HG03060 (cell line): ENCODE measurements at regions not wholly inside any gene's neighbourhood (a gene's known extent, or its start where the extent isn't known, plus 50 kb on each side); places are given as distances from the start of the nearest gene placed in this dataset.
"Not testable (repeated sequence)": the region's sequence is repeated elsewhere in the genome, so short reads cannot be mapped to it uniquely, and the experiment has no call there.

Source experiments
- ATAC-seq: cut with Tn5 transposase; IDR thresholded peaks from one replicate; pipeline ENCODE4 v1.9.1; 2021; ENCODE audit warnings: low read depth, moderate number of reproducible peaks; ENCODE audit not compliant: unreplicated experiment

DNA sequence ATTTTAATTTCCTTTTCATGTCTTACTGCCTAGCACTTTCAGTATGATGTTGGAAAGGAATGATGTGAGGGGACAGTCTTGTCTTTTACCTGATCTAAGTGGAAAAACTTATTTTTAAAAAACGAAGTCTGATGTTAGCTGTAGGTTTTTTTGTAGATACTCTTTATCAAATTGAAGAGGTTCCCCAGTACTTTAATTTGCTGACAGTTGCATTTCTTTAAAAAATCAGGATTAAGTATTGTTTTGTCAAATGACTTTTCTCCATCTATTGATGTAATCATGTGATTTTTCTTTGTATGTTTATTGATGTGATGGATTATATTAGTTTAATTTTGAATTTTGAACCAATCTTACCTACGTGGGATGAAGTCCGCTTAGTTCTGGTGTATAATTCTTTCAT lies 568.4 kb upstream of the AGA start:
- no peak for ATAC-seq

DNA sequence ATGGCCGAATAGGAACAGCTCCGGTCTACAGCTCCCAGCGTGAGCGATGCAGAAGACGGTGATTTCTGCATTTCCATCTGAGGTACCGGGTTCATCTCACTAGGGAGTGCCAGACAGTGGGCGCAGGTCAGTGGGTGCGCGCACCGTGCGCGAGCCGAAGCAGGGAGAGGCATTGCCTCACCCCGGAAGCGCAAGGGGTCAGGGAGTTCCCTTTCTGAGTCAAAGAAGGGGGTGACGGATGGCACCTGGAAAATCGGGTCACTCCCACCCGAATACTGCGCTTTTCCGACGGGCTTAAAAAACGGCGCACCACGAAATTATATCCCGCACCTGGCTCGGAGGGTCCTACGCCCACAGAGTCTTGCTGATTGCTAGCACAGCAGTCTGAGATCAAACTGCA lies 572.8 kb upstream of the AGA start:
- not testable (repeated sequence) for ATAC-seq

DNA sequence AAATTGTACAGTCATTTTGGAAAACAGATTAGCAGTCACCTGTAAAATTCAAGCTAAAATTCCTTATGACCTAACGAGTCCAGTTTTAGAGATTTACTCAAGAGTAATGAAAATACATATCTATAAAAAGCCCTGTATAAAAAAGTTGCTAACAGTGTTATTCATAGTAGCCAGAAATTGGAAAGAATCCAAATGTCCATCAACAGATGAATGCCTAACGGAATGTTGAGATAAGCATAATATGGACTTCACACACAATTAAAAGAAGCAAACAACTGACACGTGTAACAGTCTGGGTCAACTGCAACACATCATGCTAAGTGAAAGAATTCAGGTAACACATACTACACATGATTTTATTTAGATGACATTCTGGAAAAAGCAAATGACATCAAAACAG lies 584.8 kb upstream of the AGA start:
- ATAC-seq = no peak

DNA sequence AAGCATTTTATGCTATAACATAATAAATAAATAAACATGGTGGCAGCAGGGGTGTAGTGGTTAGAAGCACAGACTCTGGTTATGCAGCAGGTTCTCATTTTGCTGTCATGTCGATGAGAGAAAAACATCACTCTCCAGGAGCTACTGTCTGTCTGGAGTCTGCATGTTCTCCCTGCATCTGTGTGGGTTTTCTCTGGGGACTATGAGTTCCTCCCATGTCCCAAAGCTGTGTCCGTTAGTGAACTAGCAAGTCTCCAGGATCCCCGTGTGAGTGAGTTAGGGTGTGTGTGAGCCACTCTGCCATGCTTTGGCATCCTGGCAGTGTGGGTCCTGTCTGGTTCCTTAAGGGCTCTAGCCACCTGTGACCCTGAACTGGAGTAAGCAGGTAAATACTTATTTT lies 585.6 kb upstream of the AGA start:
- no peak for ATAC-seq

DNA sequence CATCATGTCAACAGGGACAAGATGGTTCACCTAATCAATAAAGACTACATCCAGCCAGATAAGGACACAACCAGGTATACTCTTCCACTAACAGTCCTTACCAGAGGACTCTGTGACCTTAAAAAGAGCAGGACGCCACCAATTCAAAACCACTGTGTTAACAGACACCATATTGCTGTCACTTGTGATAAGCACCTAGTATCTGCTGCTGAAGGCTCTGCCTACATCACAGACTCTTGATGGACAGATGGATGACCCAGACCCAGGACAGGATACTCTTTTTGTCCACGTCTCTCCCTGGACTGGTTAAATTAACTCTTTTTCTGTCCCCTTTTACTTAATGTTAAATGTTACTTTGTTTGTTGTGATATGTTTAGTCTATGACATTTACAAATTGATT lies 586.2 kb upstream of the AGA start:
- ATAC-seq = no peak

DNA sequence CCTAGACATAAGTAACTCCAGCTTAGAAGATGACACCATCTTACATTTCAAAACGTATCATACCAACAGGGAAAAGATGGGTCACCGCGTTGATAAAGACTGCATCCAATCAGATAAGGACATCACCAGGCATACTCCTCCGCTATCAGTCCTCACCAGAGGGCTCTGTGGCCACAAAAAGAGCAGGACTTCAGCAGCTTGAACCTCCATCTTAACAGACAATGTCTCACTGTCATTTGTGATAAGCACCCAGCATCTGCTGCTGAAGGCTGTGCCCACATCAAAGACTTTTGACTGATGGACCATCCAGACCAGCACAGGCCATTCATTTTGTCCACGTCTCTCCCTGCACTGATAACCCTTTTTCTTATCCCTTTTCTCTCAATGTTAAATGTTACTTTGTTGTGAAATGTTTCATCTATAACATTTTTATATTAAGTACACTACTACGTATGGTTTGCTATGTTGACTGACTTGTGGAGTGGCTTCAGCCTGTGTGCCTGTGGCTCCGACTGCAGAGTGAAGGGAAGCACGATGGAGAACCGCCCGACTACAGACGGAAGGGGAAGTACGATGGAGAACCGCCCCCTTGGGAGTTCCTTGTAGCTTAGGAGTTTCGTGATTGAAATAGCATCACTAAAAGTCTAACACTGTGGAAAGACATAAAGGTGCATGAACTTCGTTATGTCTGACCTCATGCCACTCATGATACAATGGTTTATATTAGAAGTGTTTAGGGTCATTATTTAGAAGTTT lies 595.4 kb upstream of the AGA start:
- no peak for ATAC-seq

DNA sequence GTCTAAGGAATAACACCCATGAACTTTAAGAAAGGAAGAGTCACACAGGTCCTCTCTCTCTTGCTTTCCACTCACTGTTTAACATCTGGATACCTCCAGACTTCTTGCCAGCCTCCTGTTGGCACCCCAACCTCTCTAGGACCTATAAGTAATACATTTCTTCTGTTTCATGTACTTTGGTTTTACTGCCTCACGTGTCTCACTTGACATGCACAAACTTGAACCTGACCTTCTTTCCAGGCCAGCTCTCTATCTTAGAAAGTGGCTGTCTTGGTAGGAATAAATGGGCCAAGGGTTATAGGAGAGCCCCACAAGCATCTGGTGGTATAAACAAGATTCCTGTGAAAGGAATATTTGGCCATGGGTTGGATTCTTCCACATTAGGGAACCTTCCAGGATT lies 614.8 kb upstream of the AGA start:
- ATAC-seq = no peak

DNA sequence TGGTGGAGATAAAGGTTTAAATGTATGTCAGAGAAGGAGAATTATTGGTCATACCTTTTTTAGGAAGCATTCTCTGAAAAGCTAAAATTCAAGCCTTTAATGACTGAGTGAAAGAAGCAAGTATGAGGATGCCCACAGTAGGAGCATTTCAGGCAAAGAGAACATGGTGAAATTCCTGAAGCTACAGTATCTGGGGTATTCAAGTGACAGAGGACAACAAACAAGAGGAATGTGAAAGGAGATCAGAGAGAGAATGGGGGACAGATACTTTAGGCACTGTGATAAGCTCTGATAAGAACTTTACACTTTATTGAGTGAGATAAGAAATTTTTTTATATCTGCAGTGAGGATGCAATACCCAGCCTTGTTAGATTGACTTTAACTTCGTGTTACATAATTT lies 621.3 kb upstream of the AGA start:
- no peak for ATAC-seq

DNA sequence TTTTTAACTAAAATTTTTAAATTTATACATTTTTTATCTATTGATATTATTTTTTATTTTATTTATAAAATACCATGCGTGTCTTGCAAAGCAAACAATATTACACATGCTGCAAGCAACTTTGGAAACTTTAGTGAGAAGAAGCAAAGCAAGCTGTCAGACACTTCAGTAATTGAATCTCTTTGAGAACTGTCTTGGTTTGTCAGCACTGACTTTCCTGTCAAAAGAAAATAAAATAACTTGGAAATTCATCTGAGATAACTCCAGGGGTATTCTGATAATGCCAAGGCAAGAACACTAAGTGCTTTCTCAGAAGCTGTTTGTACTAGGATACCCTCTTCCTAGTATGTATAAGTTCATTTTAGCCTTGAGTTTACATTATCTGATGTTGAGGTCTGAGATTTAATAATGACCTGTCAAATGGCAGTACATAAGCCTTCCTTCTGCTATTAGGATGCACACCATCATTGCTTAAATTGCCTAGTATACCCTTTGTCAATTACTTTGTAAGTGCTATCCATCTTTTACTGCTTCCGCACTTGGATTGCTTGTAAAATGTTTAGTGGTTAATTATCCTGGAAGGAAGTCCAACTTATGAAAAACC lies 624.2 kb upstream of the AGA start:
- ATAC-seq = no peak

DNA sequence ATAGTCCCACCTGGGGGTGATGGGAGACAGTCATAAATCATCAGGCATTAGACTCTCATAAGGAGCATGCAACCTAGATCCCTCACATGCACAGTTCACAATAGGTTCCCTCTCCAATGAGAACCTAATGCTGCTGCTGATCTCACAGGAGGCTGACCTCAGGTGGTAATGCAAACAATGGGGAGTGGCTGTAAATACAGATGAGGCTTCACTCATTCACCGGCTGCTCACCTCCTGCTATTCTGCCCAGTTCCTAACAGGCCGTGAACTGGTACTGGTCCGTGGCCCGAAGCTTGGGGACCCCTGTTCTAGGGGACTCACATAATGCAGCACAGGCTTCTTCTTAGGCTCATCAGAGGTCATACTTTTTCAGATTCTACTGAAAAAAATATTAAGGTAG lies 625.9 kb upstream of the AGA start:
- ATAC-seq = no peak

DNA sequence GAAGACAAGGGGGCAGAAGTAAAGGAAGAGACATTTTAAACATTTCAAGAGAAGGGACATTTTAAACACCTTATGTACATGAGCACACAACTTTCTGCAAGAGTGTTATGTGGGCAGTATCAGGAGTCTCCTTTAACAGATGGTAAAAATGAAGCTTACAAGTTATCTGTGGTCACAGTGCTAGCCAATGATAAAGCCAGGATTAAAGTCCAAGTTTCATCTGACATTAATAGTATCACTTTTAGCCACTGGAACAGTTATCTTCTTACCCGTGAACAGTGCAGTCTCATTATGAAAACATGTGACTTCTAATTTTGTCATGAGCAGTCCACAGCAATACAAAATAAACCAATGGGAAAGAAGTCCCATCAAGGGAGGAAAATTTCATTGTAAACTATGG lies 627.9 kb upstream of the AGA start:
- no peak for ATAC-seq

DNA sequence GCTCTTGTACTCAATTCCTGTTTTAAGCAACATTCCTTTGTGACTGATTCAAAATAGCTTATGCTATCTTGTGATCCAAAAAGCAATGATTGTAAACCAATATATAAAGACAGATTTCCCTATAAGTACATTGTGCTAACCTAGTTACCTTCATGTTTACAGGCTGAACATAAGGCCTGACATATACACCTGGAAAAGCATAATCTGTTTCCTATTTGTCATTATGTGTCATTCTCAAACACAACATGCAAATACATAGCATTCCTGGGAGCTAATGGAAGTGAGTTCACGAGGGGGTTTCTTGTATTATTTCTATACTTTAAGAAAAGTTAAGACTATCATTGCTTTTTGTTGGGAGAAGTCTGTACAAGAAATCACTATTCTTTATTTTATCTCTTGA lies 638.1 kb upstream of the AGA start:
- no peak for ATAC-seq

DNA sequence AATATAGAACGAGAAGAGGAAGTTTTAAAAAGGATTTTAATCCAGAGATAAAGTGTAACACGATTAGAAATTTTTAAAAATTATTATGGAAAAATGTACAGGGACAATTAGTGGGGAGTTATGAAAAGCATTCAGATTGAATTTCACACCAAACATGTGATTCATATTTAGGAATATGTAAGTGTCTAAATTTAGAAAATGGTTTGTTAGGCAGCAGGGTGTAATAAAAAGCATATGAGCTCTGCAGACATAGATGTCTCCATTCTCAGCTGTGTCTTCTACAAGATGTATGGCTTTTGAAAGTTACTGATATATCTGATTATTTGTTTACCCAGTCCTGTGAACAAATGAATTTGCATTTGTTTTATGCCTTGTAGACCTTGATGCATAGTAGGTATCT lies 638.9 kb upstream of the AGA start:
- ATAC-seq = no peak

DNA sequence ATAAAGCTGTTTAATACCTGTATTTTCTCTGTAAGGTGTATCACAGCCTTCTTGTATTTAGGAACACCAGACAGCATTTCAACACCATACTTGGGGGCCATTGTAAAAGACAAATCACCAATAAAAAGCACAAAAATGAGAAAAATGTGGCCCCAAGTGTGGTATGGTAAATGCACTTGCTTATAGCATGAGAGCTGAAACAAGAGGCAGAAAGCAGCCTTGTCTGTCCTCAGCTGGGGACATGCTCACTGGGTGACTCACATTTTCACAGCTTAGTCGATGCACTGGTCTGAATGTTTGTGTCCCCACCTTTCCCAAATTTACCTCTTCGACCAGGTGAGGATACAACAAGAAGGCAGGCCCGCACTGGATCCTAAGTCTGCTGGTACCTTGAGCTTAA lies 639.7 kb upstream of the AGA start:
- no peak for ATAC-seq

DNA sequence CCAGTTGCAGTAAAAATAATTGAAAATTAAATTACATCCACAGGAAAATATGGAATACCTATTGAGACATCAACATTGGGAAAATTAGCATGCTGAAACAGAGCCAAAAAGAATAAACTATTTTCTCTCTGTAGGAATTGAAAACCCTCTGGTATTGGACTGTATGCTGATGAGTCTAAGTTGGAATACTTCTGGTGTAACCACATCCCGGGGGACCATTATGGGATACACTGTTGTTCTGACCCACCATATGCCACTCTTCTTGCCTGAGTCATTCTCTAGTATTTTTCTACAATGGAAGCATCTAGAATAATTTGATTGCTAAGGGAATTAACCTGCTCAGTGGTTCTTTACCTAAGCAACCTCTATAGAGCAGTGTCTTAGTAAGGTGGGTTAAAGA lies 640.7 kb upstream of the AGA start:
- ATAC-seq = no peak

DNA sequence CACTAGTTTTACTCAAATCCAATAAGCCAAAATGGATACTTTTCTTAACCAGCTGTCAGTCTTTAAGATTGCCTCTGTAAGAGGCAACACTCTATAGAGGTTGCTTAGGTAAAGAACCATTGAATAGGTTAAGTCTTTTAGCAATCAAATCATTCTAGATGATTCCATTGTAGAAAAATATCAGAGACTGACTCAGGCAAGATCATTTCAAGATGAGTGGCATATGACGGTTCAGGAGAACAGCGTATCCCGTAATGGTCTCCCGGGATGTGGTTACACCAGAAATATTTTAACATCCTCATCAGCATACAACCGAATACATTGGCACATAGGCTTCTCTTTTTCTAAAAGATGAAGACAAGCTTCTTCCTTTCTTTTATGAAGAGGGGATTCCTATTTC lies 641.7 kb upstream of the AGA start:
- no peak for ATAC-seq

DNA sequence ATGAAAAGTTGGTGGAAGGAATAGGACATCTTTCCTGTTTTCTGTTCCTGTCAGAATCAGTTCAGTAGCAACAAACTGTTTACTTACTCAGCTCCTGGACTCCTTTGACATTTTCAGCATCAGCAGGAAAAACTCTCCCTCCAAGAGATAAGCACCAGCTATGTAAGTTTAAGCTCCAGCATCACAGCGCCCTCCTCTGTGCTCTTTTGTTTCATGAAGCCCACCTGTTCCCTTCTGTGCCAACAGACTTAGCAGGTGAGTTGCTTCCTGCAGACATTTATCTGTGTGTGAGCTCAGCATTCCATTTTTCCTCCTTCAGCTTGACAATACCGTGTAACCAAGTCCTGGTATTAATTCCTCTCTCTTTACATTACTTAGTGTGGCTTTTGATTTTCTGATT lies 644.1 kb upstream of the AGA start:
- ATAC-seq = no peak

DNA sequence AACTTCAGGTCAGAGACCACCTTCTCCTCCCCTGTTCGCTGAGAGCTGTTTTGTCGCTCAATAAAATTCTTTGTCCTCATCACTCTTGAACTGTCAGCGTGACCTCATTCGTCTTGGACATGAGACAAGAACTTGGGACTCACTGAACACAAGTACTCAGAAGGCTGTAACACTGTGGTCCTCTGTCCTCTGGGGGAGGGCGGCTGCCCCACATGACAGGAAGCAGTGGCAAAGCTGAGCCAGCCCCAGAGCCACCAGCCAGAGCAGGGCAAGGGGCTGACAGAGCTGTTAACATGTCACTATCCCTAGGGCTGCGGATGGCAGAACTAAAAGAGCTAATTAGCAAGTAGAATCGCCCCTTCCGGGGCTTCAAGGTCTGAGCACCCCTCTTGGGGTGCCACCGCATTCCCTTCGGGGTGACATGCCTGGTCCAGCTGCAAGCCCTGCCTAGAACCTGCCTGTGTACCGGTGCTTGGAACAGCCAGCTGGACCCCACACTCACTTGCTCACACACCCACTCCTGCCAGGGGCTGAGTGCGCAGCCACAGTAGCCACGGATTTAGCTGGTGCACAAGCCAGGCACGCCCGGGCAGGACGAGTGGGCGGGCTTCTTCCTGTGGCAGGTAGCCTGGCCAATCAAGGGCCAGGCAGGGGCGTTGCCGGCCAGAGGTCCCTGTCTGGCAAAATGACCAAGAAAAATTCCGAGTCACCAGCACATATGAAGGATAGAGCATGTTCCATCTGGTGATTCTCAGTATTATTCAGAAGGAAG lies 648.6 kb upstream of the AGA start:
- ATAC-seq = no peak

DNA sequence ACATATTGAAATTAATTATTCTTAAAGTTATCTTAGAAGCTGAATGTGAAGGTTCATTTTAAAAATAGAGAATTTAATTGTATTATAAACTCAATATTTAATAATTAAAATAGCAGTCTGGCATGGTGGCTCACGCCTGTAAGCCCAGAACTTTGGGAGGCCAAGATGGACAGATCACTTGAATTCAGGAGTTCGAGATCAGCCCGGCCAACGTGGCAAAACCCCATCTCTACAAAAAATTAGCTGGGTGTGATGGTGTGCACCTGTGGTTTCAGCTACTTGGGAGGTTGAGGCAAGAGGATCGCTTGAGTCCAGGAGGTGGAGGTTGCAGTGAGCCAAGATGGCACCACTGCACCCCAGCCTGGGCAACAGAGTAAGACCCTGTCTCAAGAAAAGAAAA lies 659.9 kb upstream of the AGA start:
- no peak for ATAC-seq

DNA sequence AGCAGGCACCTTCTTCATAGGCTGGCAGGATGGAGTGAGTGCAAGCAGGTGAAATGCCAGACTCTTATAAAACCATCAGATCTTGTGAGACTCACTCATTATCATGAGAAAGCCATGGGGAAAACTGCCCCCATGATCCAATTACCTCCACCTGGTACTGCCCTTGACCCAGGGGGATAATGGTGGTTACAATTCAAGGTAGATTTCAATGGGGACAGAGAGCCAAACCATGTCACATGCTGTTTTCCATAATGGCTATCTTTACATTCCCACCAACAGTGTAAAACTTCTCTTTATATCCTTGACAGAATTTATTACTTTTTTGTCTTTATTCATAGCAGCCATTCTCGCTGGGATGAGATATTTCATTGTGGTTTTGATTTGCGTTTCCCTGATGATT lies 663.0 kb upstream of the AGA start:
- ATAC-seq = no peak

DNA sequence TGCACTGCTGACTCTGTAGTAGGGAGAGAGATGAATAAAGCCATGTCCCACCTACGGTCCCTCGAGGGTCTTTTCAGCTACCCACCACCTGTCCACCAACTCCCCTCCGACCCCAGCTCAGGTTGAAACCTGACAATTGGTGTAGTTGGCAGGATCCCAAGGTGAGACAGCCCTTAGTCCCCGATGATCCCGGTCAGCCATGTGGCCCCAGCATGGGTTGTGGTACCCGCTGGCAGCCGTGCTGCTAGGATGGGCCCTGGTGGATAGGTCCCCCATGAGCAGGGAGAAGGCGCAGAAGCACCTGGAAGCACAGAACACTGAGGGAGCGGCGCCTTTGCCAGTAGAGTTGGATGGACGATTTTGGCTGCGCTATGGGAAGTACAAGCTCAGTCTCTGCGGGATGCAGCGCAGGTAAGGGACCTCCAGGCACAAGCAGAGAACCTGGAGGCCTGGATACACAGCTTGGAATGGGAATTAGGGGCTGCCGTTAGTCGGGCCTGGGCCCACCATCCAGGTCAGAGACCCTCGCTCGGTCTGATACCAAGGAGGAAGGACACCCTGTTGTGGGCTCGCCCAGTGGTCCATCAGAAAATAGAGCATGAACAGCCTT lies 694.6 kb upstream of the AGA start:
- ATAC-seq = no peak
